ENCODE measurements at regions not wholly inside any gene's neighbourhood (a gene's known extent, or its start where the extent isn't known, plus 50 kb on each side); places are given as distances from the start of the nearest gene placed in this dataset.

DNA sequence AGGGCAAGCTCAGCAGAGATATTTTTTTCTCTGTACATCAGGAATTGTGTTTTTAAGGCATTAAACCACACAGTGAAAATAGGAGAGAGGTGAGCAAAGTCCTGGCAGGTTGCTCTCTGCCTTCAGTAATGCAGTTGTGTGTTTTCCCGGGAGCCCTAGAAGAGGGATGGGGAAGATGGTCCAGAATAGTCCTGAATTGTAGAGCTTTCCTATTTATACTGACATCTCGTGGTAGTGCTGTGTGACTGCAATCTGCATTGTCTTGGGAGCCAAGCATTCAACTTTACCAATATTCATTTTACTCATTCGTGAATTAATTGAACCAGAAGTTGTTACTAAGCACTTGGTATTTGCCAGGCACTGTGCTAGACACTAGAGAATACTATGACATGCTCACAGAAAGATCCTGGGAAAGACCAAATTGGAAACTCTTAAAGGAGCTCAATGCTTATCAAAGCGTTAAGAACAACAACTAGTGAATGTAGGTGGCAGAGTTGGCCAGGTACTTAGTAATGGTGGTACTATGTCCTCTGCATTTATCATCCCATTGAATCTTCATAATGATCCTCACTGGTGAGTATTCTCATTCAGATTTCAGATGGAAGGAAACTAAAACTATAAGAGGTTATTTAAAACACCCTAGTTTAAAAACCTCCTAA lies 214.6 kb downstream of the TRIB2 start:
- no peak for DNase-seq

DNA sequence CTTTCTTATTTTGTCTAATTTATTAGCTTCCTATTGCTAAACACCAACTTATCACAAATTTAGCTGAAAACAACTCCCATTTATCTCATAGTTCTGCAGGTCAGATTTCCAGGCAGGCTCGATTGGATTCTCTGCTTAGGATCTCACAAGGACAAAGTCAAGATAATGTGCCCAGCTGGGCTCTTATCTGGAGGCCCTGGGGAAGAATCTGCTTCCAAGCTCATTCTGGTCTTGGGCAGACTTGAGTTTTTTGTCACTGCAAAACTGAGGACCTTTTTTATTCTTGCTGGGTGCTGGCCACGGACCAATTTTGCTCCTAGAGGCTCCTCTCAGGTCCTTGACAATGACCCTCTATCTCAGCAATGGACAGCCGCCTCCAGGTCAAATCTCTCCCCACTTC lies 215.5 kb downstream of the TRIB2 start:
- DNase-seq: no peak

DNA sequence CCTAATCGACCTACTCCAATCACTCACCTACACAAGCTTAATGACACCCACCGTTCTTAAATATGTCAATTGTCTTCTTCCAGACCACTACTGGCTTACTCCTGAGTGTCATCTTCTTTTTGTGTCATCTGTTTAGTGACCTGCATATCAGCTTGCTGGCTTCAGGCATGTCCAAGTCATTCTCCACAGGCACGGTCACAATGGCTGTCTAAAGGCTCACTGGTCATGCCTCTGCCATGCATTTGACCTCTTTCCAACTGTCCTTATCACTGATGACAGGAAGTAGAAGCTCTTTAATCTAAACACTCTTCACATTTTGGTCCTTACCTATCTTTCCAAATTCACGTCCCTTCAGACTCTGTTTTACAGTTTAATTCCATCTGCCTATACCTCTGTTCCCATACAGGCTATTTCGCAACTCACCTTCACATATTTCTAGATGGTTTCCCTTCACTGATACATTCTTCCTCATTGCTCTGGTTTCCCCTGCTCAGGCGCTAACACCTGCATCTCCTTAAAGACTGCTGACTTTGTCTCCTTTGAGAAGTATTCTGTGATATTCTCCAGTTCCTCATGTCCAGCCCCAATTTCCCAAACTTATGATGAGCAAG lies 217.5 kb downstream of the TRIB2 start:
- DNase-seq: no peak

DNA sequence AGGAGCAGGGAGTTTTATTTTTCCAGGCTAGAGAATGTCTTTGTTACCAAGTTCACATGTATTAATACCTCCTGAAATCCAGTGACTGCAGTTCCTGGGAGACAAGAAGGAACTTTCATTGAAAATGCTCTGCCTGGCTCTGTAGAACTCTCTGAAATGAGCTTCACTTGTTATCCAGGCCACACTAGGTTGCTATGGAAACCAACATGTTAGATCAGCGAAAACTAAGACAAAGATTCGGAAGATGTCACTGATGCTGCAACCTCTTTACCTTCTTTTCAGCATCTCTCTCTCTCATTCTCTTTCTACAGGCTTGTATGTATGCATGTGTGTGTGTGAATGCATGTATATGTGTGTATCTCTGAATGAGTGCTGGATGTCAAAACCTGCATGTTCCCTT lies 218.5 kb downstream of the TRIB2 start:
- DNase-seq: no peak

DNA sequence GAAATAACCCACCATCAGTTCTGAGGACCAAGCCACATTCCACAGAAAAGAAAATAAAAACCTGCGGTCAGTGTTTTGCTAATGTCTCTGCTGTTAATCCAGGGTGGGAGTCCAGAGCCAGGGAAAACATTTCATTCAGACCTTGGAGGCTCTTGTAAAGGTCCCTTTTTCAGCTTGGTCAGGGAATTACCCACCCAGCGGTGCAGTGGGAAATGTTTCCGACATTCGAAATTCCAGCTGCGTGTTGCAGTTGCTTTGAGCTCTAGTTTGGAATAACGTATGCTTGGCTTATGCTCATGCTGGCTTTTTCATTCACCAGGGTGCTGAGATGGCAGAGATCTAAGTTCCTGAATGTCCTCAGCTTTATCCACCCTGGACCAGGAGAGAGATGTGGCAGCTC lies 219.1 kb downstream of the TRIB2 start:
- DNase-seq: no peak

DNA sequence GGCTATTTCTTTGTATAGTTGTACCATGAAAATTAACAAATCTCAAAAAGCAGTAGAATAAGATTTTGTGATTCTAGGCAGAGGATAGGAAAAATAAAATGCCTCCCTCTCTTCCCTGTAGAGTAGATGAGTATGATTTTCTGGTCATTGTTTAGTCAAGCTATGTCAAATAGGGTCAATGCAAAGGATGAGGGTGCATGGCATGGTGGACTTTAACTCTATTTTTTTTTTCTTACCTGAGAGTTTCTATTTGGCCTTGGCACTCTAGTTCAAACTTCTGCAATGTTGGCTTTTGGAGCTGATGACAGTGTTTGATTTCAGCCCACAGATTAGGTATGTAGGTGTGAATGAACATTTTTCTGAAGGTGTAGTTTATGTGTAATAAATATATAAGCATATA lies 224.5 kb downstream of the TRIB2 start:
- DNase-seq: no peak

DNA sequence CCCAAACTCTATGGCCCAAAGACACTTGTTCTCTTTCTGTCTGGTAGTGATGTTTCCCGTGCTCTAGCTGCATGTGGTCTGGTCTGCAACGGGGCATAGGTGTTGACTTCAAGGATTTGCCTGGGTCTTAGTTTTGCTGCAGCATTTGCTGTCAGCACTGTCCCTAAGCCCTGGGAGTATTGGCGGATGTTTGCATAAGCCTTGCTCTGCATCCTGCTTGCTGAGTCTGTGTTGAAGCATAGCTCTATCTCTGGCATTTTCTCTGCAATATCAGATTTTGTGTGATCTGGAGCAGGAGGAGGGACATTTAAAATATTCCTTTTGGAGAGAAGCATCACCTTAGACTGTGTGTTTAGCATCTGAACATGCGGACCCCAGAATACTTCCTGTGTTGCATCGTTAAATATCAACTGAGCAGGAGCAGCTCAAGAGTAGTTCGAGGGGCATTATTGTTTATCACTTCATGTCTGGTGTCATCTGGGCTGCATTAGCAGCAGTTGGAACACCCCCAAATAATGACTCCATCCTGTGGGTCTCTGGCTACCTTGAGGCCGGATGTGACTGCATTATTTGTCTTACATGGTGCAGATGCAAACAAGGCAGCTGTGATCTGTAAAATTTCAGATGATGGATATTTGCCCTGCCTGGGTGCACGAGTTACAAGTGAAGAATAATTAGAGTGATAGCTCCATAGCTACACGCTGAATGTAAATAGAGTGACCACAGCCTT lies 231.7 kb downstream of the TRIB2 start:
- DNase-seq: no peak

DNA sequence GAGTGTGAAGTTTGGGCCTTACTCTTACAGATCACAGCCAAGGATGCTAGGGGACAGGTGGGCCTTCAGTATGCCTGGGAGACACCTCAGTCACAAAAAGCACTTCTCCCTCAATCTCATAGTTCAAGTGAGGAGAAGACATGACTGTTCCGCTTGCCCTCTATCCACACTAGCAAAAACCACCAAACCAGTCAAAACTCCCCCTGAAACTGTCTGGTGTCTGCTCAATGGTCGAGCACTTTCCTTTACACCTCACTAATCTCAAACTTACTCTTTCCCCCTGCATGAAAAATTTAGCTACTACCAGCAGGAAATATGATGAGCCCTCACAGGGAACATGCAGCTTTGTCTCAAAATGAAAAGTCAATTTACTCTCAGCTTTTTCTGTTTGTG lies 232.2 kb downstream of the TRIB2 start:
- DNase-seq: no peak

DNA sequence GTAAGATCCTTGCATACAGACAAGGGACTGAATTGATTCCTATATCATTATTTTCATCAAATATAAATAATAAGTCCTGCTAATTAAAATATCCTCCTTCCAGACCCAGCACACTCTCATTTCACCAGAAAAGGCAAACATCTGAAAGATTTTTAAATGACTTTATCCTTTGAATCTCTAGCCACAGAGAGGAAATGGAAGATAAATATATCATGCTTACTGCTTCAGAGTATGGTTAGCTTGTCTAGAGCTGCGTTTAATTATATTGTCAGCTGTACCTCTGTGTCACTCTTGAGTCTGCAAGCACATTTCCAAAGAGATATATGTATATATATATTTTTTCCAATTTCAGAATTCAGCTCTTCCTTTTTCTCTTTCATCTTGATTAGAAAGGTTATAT lies 232.7 kb downstream of the TRIB2 start:
- no peak for DNase-seq

DNA sequence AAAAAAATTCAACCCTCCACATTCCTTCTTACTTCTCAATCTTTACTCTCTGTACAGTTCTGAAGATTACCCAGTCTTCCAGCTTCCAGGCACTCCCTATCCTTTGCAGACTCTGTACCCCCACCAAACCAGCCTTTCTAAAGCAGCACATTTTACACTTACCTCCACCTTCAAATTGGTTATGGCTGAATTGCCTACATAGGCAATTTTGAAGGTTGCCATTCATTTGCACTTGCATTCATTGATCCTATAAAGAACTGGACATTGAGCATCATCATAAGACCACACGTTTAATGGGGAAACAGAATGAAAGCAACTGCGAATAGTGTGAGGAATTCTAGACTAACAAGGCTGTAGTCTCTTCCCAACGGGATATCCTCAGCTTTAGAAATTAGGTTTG lies 233.4 kb downstream of the TRIB2 start:
- no peak for DNase-seq

DNA sequence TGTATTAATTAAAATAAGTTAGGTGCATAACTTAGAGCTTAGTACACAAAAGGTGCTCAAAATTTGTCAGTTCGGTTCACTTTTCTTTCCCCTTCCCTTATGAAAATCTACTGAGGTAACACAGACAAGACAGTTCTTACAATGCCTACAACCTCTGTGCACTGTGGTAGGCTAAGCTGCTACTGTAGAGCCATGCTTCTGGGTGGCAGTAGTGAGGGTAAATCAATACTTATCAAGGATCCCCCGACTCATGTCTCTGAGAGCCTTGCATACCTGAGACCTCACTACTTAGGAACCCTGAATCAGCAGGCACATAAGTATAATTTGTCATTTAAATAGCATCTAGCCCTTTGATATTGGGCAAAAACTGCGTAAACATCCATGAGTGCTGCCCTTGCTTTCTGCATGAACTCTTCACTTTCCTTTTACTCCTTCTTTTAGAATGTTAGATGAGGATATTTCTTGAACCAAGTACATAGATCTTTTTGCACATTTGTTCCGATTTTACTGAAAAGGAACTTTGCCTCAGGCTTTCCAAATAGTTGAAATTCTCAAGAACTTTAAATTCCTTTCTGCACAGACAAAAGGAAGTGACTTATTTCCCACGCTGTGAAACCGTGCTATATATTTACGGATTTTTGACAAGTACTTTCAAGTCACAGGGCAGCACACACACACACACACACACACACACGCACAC lies 234.4 kb downstream of the TRIB2 start:
- no peak for DNase-seq

DNA sequence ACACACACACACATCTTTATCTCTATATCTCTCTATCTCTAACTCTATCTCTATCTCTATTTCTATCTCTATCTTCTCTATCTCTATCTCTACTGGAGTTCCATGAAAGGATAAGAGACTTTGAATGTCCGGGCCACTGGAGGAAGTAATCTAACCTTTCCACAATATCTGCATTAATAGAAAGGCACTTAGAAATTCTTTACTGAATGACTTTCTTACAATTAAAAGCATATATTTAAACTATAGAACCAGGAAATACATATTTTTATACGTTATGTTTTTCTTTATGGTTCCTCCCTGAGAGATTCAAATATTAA lies 234.9 kb downstream of the TRIB2 start:
- no peak for DNase-seq

DNA sequence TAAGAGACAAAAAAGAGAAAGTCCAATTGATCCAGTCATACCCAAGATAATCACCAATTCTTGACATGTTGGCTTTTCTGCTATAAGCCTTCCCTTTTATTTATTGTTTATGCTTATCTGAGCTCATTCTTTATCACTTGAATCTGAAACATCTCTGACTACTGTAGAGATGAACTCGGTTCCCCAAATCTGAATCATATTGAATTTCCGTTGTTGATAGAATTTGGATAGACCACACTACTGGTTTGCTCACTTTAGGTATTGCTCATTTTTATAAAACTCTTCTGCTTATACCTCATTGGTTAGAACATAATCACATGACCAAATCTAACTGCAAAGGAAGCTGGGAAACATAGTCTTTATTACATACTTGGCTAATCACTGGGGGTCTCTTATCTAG lies 236.9 kb downstream of the TRIB2 start:
- DNase-seq: no peak

DNA sequence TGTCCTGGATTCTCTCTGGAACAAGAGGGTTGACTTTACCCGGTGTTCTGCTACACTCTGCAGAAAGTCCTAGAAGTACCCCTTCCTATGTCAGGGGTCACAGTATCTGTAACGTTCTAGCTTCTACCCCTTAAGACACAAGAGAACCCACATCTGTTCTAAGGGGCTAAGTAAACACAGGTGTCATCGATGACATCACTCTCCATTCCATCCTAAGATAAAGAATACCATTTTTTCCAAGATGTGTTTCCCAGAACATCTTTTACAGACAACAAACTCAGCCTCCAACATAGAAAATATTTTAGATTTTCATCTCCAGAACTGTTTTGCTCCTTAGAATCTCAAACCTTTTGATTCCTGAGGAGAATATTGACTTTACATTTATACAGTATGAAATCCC lies 239.1 kb downstream of the TRIB2 start:
- DNase-seq: no peak

DNA sequence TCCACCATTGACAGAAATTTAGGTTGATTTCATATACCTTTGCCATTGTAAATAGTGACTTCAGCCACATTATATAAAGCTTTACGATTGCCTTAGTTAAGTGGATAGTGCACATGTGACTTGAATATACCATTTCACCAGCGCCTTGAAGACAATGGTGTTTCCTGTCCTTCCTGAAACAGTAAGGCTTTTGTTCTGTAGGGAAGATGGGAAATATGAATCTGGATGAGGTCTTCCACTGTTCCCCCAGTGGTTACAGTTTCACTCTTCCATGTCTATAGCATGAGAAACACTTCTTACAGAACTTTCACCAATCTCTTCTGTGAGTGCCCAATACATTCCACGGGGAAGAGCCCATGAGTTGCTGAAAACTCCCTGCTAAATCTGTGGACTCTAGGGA lies 240.5 kb downstream of the TRIB2 start:
- no peak for DNase-seq

DNA sequence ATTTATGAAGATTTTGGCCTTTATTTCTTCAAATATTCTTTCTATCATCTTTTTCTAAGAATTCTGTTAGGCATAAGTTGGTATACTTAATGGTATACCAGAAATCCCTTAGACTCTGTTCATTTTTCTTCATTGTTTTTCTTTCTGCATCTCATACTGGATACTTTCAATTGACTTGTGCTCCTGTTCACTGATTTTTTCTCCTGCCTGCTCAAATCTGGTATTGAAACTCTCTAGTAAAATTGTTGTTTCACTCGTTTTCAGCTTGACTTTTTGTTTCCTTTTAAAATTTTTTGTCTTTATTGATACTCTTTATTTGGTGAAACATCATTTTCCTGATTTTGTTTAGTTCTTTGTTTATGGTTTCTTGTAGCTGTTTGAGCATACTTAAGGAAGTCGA lies 243.2 kb downstream of the TRIB2 start:
- DNase-seq: no peak

DNA sequence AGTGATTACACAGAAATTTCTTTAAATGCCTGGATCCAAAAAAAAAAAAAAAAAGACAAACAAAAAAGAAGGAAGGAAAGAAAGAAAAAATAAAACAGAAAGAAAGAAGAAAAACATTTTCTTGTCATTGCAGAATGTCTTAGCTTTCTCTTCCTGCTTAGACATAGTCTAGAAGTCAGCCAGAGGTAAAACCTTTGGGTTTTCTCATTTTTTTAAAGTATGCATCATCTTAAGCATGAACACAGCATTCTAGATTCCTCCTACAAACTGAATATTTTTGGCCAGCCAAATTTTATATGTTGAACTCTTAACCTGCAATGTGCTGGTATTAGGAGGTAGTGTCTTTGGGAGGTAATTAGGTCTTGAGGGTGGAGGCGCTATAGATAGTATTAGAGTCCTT lies 243.9 kb downstream of the TRIB2 start:
- DNase-seq: no peak

DNA sequence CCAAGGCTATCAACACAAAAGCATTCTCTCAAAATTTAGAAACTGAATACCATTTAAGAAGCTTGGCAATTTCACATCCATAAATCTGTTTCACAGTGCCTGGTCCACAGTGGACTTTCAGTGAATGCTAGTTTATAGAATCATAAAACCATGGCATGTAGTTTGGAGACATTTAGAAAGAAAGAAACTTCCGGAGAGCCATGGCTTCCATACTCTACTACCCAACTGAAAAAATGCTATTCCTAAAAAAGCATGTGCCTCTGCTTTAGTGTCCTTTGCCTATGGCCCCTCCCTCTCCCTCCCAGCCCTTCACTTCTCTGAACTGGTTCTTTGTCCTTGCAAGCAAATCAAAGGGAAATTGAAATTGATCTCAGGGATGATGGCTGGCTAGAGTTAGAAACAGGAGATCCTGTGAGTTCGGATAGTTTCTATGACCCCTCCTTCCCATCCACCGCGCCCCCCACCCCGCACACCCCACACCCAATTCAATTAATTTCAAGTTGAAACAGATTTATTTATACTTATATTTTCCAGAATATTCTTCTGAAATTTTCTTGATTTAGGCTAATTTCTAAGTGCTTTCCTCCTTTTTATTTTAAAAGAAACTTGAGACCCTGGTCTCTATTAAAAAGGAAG lies 248.3 kb downstream of the TRIB2 start:
- no peak for DNase-seq

DNA sequence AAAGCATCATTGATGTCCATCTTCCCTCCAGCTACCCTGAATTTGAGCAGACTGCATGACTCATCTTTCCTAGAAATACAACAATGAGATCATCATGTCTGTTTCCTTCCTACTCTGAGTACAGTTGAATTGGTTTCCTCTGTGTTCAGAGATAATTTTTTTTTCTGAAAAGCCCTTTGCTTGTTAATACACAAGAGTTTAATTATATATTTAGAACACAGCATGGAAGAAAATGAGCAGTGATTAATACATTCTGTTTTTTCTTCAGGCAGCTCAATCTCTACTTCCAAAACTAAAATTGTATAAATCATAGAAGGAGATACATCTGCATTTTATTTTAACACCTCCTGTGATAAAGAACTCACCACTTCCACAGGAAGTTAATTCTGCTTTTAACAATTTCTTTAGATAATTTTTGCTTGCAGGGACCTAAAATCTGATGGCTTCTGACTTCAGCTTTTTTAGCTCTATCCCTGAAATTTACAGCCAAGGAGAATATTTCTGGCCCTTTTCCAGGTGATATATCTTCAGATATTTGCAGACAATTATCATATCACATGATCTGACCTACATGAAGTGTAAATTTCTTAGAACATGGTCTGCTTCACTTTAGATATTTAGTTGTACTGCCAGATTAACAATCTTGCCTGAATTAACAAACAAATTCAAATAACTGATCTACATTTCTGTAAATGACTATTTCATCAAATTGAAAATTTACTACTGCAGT lies 249.0 kb downstream of the TRIB2 start:
- DNase-seq: no peak

DNA sequence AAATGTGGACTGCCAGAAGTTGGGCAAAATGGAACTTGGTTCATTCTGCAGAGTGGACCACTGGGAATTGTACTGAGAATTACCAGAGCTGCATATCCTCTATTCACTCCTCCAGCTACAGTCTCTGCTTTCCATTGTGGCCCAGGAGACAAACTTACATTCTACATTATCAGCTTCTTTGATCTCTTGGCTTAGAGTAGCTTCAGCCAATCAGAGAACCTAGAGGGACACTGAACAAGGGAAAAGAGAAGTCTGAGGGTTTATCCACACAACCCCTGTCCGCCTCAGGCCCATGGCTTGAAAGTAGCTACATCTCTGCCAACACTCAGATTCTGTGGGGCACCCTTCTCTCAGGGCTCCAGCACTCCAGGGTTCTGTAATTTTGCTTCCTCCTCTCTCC lies 251.1 kb downstream of the TRIB2 start:
- DNase-seq: no peak

DNA sequence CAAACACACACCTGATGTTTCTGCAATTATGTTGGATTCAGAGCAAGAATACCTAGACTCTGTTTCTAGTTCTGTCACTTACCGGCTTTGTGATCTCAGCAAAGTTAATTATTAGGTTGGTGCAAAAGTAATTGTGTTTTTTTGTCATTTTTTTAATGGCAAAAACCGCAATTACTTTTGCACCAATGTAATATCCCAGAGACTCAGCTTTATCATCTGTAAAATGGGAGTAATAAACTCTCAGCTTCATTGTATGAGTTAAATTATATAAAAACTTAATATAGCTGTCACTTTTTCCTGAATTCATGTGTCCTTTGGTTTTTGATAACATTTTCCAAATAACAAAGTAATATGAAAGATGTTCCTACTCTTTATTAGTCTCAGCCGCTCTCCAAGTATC lies 251.7 kb downstream of the TRIB2 start:
- DNase-seq: no peak

DNA sequence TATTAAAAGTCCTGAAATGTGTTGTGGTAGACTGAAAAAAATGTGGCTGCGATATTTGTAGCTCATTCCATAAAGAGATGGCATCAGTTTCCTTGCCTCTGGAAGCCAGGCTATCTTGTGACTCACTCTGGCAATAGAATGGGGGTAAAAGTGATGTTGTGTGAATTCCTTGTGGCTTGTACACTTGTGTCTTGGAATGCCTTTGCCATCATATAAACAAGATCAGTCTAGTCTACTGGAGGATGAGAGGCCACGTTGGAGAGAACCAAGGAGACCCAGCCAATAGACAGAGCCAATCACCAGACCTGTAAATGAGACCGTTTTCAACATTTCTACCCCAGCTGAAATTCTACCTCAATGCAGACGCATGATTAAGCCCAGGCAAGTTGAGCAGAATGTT lies 254.1 kb downstream of the TRIB2 start:
- DNase-seq: no peak
